Stimulated activated CD8-positive, alpha-beta memory T cell treated with anti-CD3 and anti-CD28 coated beads, Interleukin-12 subunit alpha, Interleukin-12 subunit beta, amount 100 ng/mL, for 1 hour (primary cell): ENCODE measurements at regions not wholly inside any gene's neighbourhood (a gene's known extent, or its start where the extent isn't known, plus 50 kb on each side); places are given as distances from the start of the nearest gene placed in this dataset.

Source experiments
- DNase-seq: peaks from one replicate; pipeline ENCODE4 v3.0.0-alpha.2; 2020; ENCODE audit warnings: low read depth

GRCh38 chr1:228977741-228978140, 242.5 kb downstream of the RHOU start:
- DNase-seq = no peak

- DNase-seq = no peak
Observed at GRCh38 chr1:228978484-228979324, 243.4 kb downstream of the RHOU start.

DNA sequence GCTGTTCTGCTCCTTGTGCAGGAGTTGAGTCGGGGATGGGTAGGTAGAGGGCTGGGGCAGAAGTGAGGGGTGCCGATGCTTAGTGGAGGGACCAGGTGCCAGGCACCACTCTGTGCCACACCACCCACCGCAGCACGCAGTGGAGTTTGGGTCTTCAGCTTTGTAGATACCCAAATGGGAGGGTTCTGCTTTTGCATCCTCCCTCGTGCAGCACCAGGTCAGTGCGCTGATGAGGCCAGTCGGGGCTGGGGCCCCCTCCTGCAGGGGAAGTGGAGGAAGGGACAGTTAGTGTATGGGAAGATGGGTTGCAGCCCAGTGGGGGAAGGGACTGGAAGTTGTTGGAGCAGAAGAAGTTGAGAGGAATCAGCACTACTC, 244.0 kb downstream of the RHOU start:
- DNase-seq = no peak

- no peak for DNase-seq
Observed at GRCh38 chr1:228979774-228980173, 244.5 kb downstream of the RHOU start.

GRCh38 chr1:228980232-228980937, 245.1 kb downstream of the RHOU start:
- no peak for DNase-seq

- DNase-seq = no peak
Observed at GRCh38 chr1:228982637-228983036, 247.4 kb downstream of the RHOU start.

DNA sequence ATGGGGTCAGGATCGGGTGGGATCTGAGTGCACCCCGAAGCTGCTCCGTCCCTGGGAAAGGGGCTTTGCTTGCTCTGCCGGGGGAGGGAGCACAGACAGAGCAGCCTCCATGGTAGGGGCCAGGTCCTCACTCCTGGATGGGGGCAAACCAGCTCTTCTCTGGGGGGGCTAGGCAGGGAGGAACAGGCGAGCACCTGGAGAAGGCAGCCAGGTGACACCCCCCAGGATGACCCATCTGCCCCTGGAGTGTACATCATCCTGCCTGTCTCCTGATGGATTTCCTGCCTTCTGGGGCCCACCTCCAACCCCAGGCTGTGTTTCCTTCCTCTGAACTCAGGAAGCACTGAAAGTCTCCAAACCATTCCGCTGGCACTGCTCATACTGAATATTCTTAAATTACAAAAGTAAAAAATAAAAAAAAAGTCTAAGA, 248.0 kb downstream of the RHOU start:
- DNase-seq = no peak

DNA sequence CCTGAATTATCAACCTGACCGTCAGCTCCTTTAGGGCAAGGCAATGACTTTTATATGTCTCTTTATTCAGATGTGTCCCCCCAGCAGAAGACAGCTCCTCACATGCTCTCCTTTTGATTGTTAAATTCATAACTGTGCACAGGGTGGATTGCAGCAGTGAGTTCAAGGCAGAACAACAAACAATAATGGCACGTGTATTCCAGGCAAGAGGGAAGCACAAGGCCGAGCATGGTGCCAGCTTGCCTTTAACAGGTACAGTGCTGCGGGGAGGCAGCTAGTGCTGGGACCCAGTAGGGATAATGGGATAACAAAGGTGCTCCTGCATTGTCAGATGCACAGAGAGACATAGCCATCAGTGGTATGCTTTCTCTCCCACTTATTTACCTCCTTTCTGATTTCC, 248.4 kb downstream of the RHOU start:
- no peak for DNase-seq

DNA sequence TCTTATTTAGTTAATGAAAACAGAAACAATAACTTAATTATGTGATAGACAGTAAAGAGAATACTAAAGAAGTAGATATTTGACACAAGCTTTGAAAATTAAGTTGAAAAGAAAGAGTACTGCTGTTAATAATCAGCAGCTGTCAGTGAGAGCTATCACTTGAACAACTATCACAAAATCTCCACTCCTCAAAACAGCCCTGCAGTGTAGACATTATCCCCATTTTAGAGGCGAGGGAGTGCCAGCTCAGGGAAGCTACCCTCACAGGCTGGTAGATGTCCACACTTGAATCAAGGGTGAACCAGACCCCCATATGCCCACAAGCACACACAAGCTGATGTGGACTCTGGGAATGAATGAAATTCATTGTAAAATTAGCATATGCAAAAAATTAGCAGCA, 248.8 kb downstream of the RHOU start:
- no peak for DNase-seq

DNA sequence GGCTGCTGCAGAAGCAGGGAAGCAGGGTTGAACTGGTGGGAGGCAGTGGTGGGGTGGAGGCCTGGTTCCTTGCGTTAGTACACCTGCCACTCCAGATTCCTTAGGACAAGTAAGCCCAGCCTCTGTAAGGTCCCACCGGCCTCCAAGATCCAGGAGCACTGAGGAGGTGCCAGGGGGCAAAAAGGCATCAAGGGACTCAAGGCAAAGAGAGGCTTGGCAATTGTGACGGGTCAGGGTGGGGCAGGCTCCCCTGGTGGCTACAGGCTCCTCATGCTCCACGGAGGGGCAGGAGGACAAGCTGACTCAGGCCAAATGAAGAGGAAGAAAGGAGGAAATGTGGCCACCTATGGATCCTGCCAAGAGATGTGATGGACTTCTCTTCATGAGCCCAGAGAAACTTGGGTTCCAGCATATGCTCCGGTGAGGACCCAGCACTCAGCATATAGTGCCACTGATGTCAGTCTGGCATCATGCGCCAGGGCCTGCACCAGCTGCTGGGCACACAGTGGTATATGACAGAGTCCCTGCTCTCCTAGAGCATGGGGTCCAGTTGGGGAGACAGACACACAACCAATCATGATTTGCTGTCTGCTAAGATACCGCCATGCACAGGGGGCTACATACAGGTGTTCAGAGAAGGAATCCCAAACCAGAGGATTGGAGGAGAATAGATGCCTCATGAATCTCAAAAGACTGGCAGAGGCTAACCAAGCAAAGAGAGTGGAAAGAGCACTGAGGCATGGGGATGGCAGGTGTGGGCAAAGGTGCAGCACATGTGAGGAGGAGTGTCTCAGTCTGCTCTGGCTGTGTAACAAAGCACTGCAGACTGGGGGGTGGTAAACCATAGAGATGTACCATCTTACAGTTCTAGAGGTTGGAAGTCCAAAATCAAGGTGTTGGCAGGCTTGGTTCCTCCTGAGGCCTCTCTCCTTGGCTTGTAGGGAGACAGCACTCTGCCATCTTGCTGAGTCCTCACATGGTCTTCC, 249.7 kb downstream of the RHOU start:
- no peak for DNase-seq

GRCh38 chr1:228985661-228986060, 250.4 kb downstream of the RHOU start:
- DNase-seq = no peak

DNA sequence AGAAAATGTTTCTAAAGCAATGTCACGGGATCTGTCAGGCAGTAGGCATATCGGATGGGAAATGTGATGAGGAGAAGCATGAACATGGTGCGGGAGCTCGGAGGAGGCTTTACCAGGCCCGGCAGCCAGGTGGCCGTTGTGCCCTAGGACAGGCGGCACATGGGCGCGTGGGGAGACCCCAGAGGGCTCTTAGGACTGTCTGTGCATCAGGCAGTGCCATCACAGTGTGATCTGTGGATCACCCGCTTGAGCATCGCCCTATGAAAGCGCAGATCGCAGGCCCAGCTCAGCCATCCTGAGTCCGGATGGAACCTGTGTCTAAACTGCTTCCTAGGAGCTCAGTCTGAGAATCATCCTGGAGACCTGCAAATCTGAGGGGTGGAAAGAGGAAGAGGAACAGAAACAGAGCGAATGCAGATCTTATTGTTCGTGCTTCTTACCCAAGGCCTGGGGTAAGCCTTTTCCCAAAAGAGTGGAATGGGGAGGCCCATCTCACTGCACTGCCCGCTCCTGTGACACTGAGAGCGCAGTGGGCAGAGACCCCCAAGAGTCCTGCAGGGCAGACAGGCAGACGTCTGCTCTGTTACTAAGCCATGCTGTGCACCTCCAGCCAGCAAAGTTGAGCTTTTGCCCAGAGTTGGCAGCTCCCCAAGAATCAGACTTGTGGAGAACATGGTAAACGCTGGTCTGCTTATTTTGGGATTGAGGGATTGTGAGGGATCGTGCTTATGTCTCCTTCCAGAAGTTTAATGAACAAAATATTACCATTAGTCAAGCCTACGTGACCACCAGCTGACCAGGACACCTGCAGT, 251.0 kb downstream of the RHOU start:
- DNase-seq = no peak

DNA sequence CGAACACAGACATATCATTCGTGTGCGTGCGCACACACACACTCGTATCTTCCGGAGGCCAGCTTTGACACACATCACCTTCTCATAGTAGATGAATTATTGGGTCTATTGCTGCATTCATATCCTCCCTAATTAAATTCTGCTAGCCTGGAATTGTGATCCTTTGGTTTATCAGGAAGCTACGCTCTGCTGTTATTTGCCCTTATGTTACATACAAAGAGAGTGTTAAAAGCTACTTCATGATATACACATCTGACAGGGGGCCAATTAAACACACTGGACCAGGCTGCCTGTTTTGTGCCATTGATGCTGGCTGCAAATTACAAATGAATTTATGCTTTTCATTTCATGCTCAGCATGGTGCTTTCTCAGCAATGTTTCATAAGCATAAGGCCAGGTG, 252.0 kb downstream of the RHOU start:
- DNase-seq = no peak

DNA sequence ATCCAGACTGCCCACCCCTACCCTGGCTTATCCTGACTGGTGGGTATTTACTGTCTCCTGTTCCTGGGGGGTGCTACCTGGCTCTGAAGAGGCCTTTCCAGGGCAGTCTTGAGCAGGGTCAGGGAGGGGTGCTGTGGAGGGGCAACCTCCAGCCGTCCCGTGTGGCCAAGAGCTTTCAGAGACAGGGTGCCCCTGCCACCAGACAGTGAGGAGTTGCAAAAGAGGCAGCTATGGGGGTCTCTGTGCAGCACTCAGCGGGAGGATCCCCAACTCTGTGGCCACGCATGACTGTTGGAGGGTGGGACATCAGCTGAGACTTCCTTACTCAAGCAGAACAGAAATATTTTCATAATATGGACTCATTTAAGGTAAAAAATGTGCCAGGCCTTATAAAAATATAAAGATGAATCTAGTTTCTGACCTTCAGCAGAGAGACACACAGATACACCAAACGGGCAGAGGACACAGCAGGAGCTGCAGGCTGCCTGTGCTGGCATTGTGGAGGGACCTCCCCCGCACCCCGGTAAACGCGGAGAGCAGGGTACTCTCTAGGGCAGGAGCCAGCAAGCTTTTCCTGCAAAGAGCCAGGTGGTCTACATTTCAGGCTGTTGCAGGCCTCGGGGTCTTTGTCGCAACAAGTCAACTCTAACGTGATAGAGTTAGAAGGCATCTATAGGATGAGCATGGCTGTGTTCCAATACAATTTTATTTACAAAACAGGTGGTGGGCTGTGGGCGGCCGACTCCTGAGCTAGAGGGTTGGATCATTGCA, 252.6 kb downstream of the RHOU start:
- no peak for DNase-seq

DNA sequence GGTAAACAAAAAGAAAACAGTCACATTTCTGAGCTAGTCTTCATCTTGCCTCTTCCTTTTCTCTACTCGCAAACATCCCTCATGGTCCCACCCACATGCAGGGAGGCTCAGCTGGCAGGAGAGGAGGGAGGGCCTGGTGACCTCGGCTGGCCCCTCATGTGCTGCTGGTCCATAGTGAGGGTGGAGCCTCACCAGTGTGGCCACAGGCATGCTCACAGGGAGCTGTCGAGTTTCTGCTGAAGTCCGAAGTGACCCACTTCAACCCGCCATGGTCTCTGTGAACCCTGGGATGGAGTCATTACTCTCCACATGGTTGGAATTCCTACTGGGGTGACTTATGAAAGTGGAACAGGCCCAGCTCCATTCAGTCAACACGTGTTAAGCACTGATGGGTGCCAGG, 253.4 kb downstream of the RHOU start:
- no peak for DNase-seq

- no peak for DNase-seq
Observed at GRCh38 chr1:228989176-228989575, 253.9 kb downstream of the RHOU start.

GRCh38 chr1:228989676-228989991, 254.4 kb downstream of the RHOU start:
- no peak for DNase-seq

- DNase-seq = no peak
Observed at GRCh38 chr1:228989992-228990827, 254.9 kb downstream of the RHOU start.

GRCh38 chr1:228990906-228991569, 255.8 kb downstream of the RHOU start:
- no peak for DNase-seq
